GM13977 (cell line): ENCODE measurements at regions not wholly inside any gene's neighbourhood (a gene's known extent, or its start where the extent isn't known, plus 50 kb on each side); places are given as distances from the start of the nearest gene placed in this dataset.

Source experiments
- DNase-seq: peaks from one replicate; pipeline ENCODE4 v3.0.0; 2012; ENCODE audit warnings: low spot score
- CTCF ChIP-seq: IDR thresholded peaks from 2 replicates; pipeline ENCODE4 v1.5.1; 2012; ENCODE audit warnings: mild to moderate bottlenecking, control low read depth; ENCODE audit not compliant: insufficient read depth; ENCODE audit errors: extremely low read depth, missing control alignments
- in situ Hi-C: fragments of 300-500 bp; cut with MboI; formaldehyde crosslinking; loops from one replicate; pipeline ENCODE4 v1.12.0; 2022; ENCODE audit warnings: low sequenced_read_pairs, low pct_unique_long_range_greater_than_20kb, mixed read lengths, inconsistent platforms; ENCODE audit not compliant: unreplicated experiment

DNA sequence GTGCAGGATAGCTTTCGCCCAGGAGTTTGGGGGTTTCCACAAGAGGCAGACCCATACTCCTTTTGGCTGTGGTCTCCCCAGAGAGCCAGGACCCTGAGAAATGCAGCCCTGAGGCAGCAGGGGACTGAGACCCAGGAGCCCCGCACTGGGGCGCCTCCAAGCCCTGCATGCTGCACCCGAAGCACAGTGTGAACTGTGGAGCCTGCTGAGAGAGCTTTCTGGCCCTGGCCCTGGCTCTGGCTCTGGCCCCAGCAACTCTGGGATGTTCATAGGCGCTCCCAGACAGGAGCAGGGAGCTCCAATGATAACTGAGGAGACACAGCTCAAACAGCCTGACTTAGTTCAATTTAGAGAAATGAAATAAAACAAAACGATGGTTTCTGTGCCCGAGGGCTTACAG lies 96.4 kb upstream of the TEX51 start:
- DNase-seq, result no peak
- in situ Hi-C loops, result no loop called here

DNA sequence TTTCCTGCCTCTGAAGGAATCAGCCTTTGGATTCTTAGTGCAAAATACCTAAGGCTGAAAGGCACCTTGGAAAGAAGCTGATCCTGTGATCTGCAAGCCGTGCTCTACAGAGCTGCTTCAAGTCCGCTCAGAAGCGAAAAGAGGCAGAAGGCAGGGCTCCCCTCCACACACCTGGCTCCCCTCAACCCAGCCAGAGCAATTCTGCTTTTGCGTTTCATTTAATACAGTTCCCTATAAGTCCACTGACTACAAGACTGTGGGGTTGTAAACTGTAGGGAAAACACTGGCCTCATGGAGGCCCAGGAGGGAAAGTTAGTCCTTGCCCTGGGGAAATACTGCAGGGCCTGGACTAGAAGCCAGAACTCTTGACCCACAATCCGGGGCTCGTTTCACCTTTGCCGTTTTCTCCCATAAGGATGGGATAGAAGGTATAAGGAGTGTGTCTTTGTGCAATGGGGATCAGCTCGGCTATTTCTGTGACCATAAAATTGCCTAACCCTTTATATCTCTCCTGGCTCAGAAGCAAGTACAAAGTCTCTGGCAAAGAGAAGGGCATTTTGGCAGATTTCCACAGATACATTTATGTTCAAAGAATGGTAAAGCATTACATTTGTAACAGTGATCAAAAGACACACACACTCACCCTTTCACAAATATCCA lies 95.8 kb upstream of the TEX51 start:
- no peak for TF ChIP-seq CTCF
- in situ Hi-C loops, result no loop called here
- DNase-seq, result no peak

More for the DNA sequence above, 96.4 kb upstream of the TEX51 start:
- no peak for TF ChIP-seq CTCF

GRCh38 chr2:126803434-126803775 lies 95.3 kb upstream of the TEX51 start:
- in situ Hi-C loops, result no loop called here
- no peak for TF ChIP-seq CTCF
- DNase-seq, result no peak

DNA sequence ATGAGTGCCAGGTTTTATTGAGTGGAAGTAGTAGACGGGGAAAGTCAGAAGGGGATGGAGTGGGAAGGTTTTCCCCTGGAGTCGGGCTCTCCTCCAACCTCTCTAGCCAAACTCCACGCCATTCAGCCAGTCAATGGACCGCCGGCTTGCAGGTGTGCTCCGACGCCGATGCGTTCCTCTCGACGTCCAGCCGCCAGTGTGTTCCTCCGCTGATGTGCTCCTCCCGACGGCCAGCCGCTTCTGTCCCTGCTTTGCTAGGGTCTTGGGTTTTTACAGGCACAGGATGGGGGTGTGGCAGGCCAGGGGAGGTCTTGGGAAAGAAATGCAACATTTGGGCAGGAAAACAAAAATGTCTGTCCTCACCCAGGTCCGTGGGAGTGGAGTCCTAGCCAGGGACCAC lies 94.3 kb upstream of the TEX51 start:
- no peak for TF ChIP-seq CTCF
- in situ Hi-C loops, result no loop called here
- DNase-seq, result no peak

GRCh38 chr2:126808929-126809328 lies 89.8 kb upstream of the TEX51 start:
- in situ Hi-C loops, result no loop called here
- no peak for TF ChIP-seq CTCF
- DNase-seq, result no peak

- in situ Hi-C loops, result no loop called here
- TF ChIP-seq CTCF, result no peak
- DNase-seq, result no peak
Observed at GRCh38 chr2:126809340-126809739, 89.3 kb upstream of the TEX51 start.

DNA sequence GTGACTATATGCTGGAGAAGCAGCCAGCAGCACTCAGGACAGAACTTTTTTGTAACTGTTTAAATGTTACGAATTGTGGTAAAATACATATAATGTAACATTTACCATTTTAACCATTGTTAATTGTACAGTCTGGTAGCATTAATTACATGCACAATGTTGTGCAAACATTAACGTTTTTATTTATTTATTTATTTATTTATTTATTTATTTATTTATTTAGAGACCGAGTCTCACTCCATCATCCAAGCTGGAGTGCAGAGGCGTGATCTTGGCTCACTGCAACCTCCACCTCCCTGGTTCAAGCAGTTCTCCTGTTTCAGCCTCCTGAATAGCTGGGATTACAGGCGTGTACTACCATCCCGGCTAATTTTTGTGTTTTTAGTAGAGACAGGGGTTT lies 88.7 kb upstream of the TEX51 start:
- in situ Hi-C loops, result no loop called here
- DNase-seq, result no peak
- TF ChIP-seq CTCF, result no peak
